HFF-Myc (cell line): ENCODE measurements at regions not wholly inside any gene's neighbourhood (a gene's known extent, or its start where the extent isn't known, plus 50 kb on each side); places are given as distances from the start of the nearest gene placed in this dataset.

Experiments
- DNase-seq: peaks from one replicate; pipeline ENCODE4 v3.0.0-alpha.2; 2011; ENCODE audit warnings: low read depth; ENCODE audit errors: extremely low read depth
- H3K4me3 ChIP-seq: replicated peaks from 2 replicates; pipeline ENCODE4 v1.5.1; 2011; ENCODE audit warnings: low read depth, mild to moderate bottlenecking, control low read depth, low read length
- TF ChIP-seq, protein P1 (sequence below): IDR thresholded peaks from 2 replicates; pipeline ENCODE4 v1.5.1; 2012; ENCODE audit warnings: mild to moderate bottlenecking, low read depth, low read length, control low read depth; ENCODE audit errors: missing control alignments

DNA sequence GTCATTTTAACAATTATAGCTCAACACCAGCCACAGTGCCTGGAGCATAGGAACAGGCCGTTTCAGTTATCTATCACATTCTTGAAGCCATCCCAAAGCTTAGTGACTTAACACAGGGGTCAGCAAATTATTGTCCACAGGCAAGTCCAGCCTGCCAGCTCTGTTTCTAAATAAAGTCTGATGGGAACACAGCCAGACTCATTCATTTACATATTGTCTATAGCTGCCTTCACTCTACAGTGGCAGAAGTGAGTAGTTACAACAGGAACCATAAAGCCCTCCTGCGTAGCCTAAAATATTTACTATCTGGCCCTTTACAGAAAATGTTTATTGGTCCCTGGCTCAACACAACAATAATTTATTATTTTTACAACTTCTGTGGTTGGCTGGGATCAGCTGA is 407.5 kb upstream of the AUTS2 start:
- TF ChIP-seq, protein P1, sequence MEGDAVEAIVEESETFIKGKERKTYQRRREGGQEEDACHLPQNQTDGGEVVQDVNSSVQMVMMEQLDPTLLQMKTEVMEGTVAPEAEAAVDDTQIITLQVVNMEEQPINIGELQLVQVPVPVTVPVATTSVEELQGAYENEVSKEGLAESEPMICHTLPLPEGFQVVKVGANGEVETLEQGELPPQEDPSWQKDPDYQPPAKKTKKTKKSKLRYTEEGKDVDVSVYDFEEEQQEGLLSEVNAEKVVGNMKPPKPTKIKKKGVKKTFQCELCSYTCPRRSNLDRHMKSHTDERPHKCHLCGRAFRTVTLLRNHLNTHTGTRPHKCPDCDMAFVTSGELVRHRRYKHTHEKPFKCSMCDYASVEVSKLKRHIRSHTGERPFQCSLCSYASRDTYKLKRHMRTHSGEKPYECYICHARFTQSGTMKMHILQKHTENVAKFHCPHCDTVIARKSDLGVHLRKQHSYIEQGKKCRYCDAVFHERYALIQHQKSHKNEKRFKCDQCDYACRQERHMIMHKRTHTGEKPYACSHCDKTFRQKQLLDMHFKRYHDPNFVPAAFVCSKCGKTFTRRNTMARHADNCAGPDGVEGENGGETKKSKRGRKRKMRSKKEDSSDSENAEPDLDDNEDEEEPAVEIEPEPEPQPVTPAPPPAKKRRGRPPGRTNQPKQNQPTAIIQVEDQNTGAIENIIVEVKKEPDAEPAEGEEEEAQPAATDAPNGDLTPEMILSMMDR, result no peak
- no peak for DNase-seq
- no peak overlapping the region for H3K4me3 ChIP-seq

- TF ChIP-seq, protein P1, result no peak
- H3K4me3 ChIP-seq, result no peak overlapping the region
- no peak for DNase-seq
Observed at GRCh38 chr7:69192134-69192533, 406.1 kb upstream of the AUTS2 start.

- TF ChIP-seq, protein P1, result no peak
- DNase-seq, result no peak
- H3K4me3 ChIP-seq, result no peak overlapping the region
Observed at GRCh38 chr7:69193061-69193460, 405.2 kb upstream of the AUTS2 start.

- DNase-seq, result no peak
- TF ChIP-seq, protein P1, result no peak
- H3K4me3 ChIP-seq, result no peak overlapping the region
Observed at GRCh38 chr7:69196593-69196992, 401.7 kb upstream of the AUTS2 start.

DNA sequence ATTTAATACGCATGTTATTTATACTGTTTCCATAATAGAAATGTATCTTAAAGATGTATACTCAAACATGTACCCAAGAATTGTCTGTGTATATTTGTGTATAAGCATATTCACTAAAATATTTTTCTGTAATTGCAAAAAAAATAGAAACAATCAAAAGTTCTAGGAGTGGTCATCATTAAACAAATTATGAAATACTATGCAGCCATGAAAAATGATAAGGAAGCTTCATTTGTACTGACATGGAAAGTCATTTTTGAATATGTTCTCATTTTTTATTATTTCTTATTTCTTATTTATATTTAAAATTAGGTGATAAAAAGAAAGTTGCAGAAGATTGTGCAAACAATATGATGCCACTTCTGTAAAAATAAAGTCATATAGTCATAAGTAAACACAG is 400.0 kb upstream of the AUTS2 start:
- TF ChIP-seq, protein P1, result no peak
- DNase-seq, result no peak
- no peak overlapping the region for H3K4me3 ChIP-seq

DNA sequence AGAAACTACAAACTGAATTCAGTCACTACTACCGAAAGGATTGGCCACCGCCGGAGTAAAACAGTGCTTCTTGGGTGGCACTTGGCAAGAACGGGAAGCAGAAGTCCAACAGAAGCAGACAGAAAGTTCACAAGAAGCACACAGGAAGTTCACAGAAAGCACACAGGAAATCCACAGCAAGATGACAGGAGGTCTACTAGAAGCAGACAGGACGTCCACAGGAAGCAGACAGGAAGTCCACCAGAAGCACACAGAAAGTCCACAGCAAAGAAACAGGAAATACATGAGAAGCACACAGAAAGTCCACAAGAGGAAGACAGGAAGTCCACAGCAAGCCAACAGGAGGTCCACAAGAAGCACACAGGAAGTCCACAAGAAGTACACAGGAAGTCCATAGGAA is 399.2 kb upstream of the AUTS2 start:
- no peak overlapping the region for H3K4me3 ChIP-seq
- TF ChIP-seq, protein P1, result no peak
- no peak for DNase-seq

DNA sequence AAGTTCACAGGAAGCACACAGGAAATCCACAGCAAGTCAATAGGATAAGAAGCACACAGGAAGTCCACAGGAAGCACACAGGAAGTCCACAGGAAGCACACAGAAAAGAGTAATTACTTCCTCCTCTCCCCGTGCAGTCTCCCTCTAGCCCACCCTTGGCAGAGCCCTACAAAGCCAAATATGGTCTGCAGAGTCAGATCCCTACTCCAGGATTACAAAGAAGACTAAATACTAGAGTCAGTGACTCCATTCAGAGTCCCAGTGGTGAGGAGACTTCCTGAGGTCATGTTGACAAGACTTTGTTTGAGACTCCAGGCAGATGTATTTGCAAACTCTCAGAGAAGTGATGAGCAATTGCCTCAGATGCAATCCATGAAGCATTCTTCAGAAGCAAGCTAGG is 398.6 kb upstream of the AUTS2 start:
- DNase-seq, result no peak
- H3K4me3 ChIP-seq, result no peak overlapping the region
- TF ChIP-seq, protein P1, result no peak
